CD14-positive monocyte (primary cell): ENCODE measurements at regions not wholly inside any gene's neighbourhood (a gene's known extent, or its start where the extent isn't known, plus 50 kb on each side); places are given as distances from the start of the nearest gene placed in this dataset.
A peak's percentile ranks its signal among the peaks of the same experiment; 100 is the strongest.

ENCODE experiments used
- DNase-seq, 3 donors: peaks; one replicate each; pipeline ENCODE4 v3.0.0-alpha.2; 2011 to 2022
- H2AFZ ChIP-seq: 2 replicates; pipeline ENCODE4 v1.6.0; 2012; ENCODE audit warnings: mild to moderate bottlenecking, low read depth, low read length, inconsistent platforms; ENCODE audit not compliant: insufficient read depth, poor library complexity, severe bottlenecking
- H3K27ac ChIP-seq, 2 donors: 1 replicate in 1 of 2; 2 replicates in 1 of 2; pipeline ENCODE4 v1.5.1; 2012 to 2013; ENCODE audit warnings: low read length in 2 of 2, control low read depth in 1 of 2, inconsistent platforms in 1 of 2, low read depth in 1 of 2, mild to moderate bottlenecking in 1 of 2
- H3K27me3 ChIP-seq, 2 donors: one replicate each; pipeline versions ENCODE4 v1.6.0 to v1.6.1; 2011 to 2013; ENCODE audit warnings: low read length in 2 of 2; ENCODE audit not compliant: control insufficient read depth in 2 of 2, insufficient read depth in 2 of 2
- H3K36me3 ChIP-seq, 2 donors: replicated peaks in 1 of 2; 1 replicate in 1 of 2; 2 replicates in 1 of 2; pipeline versions ENCODE4 v1.5.1 to v1.6.1; 2012 to 2013; ENCODE audit warnings: low read length in 2 of 2, control low read depth in 1 of 2, inconsistent platforms in 1 of 2, mild to moderate bottlenecking in 1 of 2; ENCODE audit not compliant: insufficient read depth in 2 of 2, control insufficient read depth in 1 of 2
- H3K4me1 ChIP-seq, 2 donors: 1 replicate in 1 of 2; 2 replicates in 1 of 2; pipeline versions ENCODE4 v1.5.1 to v1.6.1; 2012 to 2013; ENCODE audit warnings: low read length in 2 of 2, control low read depth in 1 of 2, inconsistent platforms in 1 of 2, mild to moderate bottlenecking in 1 of 2, moderate library complexity in 1 of 2; ENCODE audit not compliant: insufficient read depth in 2 of 2, control insufficient read depth in 1 of 2
- H3K4me2 ChIP-seq: replicated peaks from 2 replicates; pipeline ENCODE3; 2012; ENCODE audit warnings: low read length, moderate library complexity, mild to moderate bottlenecking; ENCODE audit not compliant: poor library complexity, severe bottlenecking; ENCODE audit errors: extremely low read depth
- H3K4me3 ChIP-seq, 3 experiments: fragments of 200-600 bp in 1 of 3; sonication (generic) in 1 of 3; replicated peaks in 1 of 3; 1 replicate in 2 of 3; 2 replicates in 1 of 3; pipeline ENCODE4 v1.5.1; 2011 to 2013; ENCODE audit warnings: low read length in 3 of 3, mild to moderate bottlenecking in 3 of 3, control low read depth in 2 of 3, low read depth in 2 of 3, inconsistent platforms in 1 of 3, moderate library complexity in 1 of 3
- H3K79me2 ChIP-seq: 2 replicates; pipeline ENCODE4 v1.6.0; 2012; ENCODE audit warnings: mild to moderate bottlenecking, control low read depth, inconsistent platforms, low read length, moderate library complexity; ENCODE audit not compliant: insufficient read depth
- H3K9ac ChIP-seq: 2 replicates; pipeline ENCODE4 v1.6.0; 2017; ENCODE audit warnings: low read length, mild to moderate bottlenecking; ENCODE audit not compliant: insufficient read depth, poor library complexity, severe bottlenecking
- H3K9me3 ChIP-seq, 2 donors: replicated peaks in 1 of 2; 1 replicate in 1 of 2; 2 replicates in 1 of 2; pipeline versions ENCODE4 v1.5.1 to v1.6.1; 2012 to 2013; ENCODE audit warnings: low read length in 2 of 2, control low read depth in 1 of 2; ENCODE audit not compliant: control insufficient read depth in 1 of 2, insufficient read depth in 1 of 2
- H4K20me1 ChIP-seq: 2 replicates; pipeline ENCODE4 v1.6.0; 2012; ENCODE audit warnings: mild to moderate bottlenecking, low read length, control low read depth, moderate library complexity; ENCODE audit not compliant: insufficient read depth
- H3K27ac Mint-ChIP-seq, 7 donors: one replicate each; pipeline ENCODE4 v1.8.0; 2020; ENCODE audit warnings: mild to moderate bottlenecking in 7 of 7, mixed read lengths in 7 of 7, moderate library complexity in 6 of 7, inconsistent platforms in 2 of 7
- H3K27me3 Mint-ChIP-seq, 3 donors: one replicate each; pipeline ENCODE4 v1.8.0; 2021 to 2022; ENCODE audit warnings: low read depth in 3 of 3, mild to moderate bottlenecking in 3 of 3, mixed read lengths in 3 of 3, moderate library complexity in 3 of 3, inconsistent platforms in 1 of 3
- H3K36me3 Mint-ChIP-seq, 2 donors: one replicate each; pipeline ENCODE4 v1.8.0; 2020; ENCODE audit warnings: mixed read lengths in 2 of 2, inconsistent platforms in 1 of 2, mild to moderate bottlenecking in 1 of 2
- H3K4me1 Mint-ChIP-seq: one replicate; pipeline ENCODE4 v1.8.0; 2020; ENCODE audit warnings: mild to moderate bottlenecking, mixed read lengths
- H3K4me3 Mint-ChIP-seq, 2 donors: one replicate each; pipeline ENCODE4 v1.8.0; 2020; ENCODE audit warnings: mild to moderate bottlenecking in 2 of 2, mixed read lengths in 2 of 2, moderate library complexity in 1 of 2
- H3K9me3 Mint-ChIP-seq, 7 donors: one replicate each; pipeline ENCODE4 v1.8.0; 2020 to 2022; ENCODE audit warnings: mixed read lengths in 7 of 7, mild to moderate bottlenecking in 6 of 7, moderate library complexity in 6 of 7, inconsistent platforms in 2 of 7
- CTCF ChIP-seq: fragments of 200-600 bp; IDR thresholded peaks from one replicate; pipeline ENCODE4 v1.8.0; 2022; ENCODE audit warnings: antibody characterized with exemption, mild to moderate bottlenecking
- WGBS: methylation state at CpG from one replicate; pipeline ENCODE4 v1.1.5; 2013; ENCODE audit warnings: missing lambda C conversion rate; ENCODE audit not compliant: insufficient coverage; 5-methylcytosine and 5-hydroxymethylcytosine counted together
- intact Hi-C, 2 donors: fragments of 100-400 bp; cut with micrococcal nuclease; formaldehyde crosslinking; loops; one replicate each; pipeline versions ENCODE4 v1.15.0 to v1.15.1; 2023

- Histone ChIP-seq H3K27me3 (no peaks in the 10 kb centered on the region), H2AFZ (no peak overlapping the region), H3K4me2 (no peak overlapping the region), H3K27ac (no peak overlapping the region), H3K36me3 (no peaks in the 10 kb centered on the region), H3K9me3 (no peaks in the 10 kb centered on the region), H3K4me1 (peaks cover 5 to 12% of the 10 kb centered on the region in 2 donors), H3K9ac (no peak overlapping the region), H3K4me3 (no peak overlapping the region), H3K79me2 (no peaks in the 10 kb centered on the region), H4K20me1 (no peaks in the 10 kb centered on the region)
- Mint-ChIP-seq H3K27ac (no peak overlapping the region), H3K9me3 (peaks cover 0 to 2% (median 0%) of the 10 kb centered on the region in 7 donors), H3K4me1 (peaks cover 19% of the 10 kb centered on the region), H3K27me3 (no peaks in the 10 kb centered on the region), H3K4me3 (no peak overlapping the region), H3K36me3 (no peaks in the 10 kb centered on the region)
- no peak for TF ChIP-seq CTCF
- intact Hi-C loops, result no loop called here
- DNase-seq, result peak in 1 of 3 donors; percentile 2
- no CpG with 5 or more reads among the region's 2 CpGs for WGBS
Observed at GRCh38 chr4:123741906-123742305, 345.3 kb downstream of the SPRY1 start.

- Histone ChIP-seq H3K36me3 (no peaks in the 10 kb centered on the region), H3K4me3 (no peak overlapping the region), H2AFZ (no peak overlapping the region), H3K4me2 (no peak overlapping the region), H3K9ac (no peak overlapping the region), H4K20me1 (no peaks in the 10 kb centered on the region), H3K27me3 (no peaks in the 10 kb centered on the region), H3K9me3 (no peaks in the 10 kb centered on the region), H3K79me2 (no peaks in the 10 kb centered on the region), H3K27ac (no peak overlapping the region), H3K4me1 (peaks cover 5 to 12% of the 10 kb centered on the region in 2 donors)
- Mint-ChIP-seq H3K4me3 (no peak overlapping the region), H3K27ac (no peak overlapping the region), H3K9me3 (peaks cover 0 to 2% (median 0%) of the 10 kb centered on the region in 7 donors), H3K4me1 (peaks cover 24% of the 10 kb centered on the region), H3K36me3 (no peaks in the 10 kb centered on the region), H3K27me3 (peaks cover 0 to 2% (median 0%) of the 10 kb centered on the region in 3 donors)
- intact Hi-C loops, result no loop called here
- no peak for TF ChIP-seq CTCF
- DNase-seq, result no peak
Observed at GRCh38 chr4:123743848-123744247, 347.3 kb downstream of the SPRY1 start.
